Activated CD4-positive, alpha-beta T cell treated with anti-CD3 and anti-CD28 coated beads, Interleukin-2, amount 50 U/mL, for 1 hour (primary cell): ENCODE measurements at regions not wholly inside any gene's neighbourhood (a gene's known extent, or its start where the extent isn't known, plus 50 kb on each side); places are given as distances from the start of the nearest gene placed in this dataset.
"Not testable (repeated sequence)": the region's sequence is repeated elsewhere in the genome, so short reads cannot be mapped to it uniquely, and the experiment has no call there.

Experiments used
- DNase-seq: peaks from one replicate; pipeline ENCODE4 v3.0.0-alpha.2; 2020

GRCh38 chr3:195669310-195669709 lies 51.5 kb upstream of the MUC20 start:
- DNase-seq: not testable (repeated sequence)

- not testable (repeated sequence) for DNase-seq
These were observed 52.5 kb upstream of the MUC20 start for GRCh38 chr3:195668131-195668766.

- not testable (repeated sequence) for DNase-seq
These were observed 55.5 kb upstream of the MUC20 start for GRCh38 chr3:195665311-195665710.

- not testable (repeated sequence) for DNase-seq
These were observed 56.6 kb upstream of the MUC20 start for GRCh38 chr3:195664131-195664530.

- DNase-seq: not testable (repeated sequence)
These were observed 61.6 kb upstream of the MUC20 start for GRCh38 chr3:195659136-195659533.

- DNase-seq: not testable (repeated sequence)
These were observed 62.2 kb upstream of the MUC20 start for GRCh38 chr3:195658381-195659135.

GRCh38 chr3:195657475-195658372 lies 63.1 kb upstream of the MUC20 start:
- DNase-seq: peak; percentile 88

- DNase-seq: not testable (repeated sequence)
These were observed 64.7 kb upstream of the MUC20 start for GRCh38 chr3:195656091-195656490.

GRCh38 chr3:195654746-195655145 lies 66.0 kb upstream of the MUC20 start:
- DNase-seq: not testable (repeated sequence)

- DNase-seq: not testable (repeated sequence)
These were observed 66.6 kb upstream of the MUC20 start for GRCh38 chr3:195654138-195654537.

- not testable (repeated sequence) for DNase-seq
These were observed 67.1 kb upstream of the MUC20 start for GRCh38 chr3:195653641-195654040.

- not testable (repeated sequence) for DNase-seq
These were observed 64.4 kb upstream of the APOD start for GRCh38 chr3:195647912-195648702.

GRCh38 chr3:195645872-195646271 lies 62.1 kb upstream of the APOD start:
- not testable (repeated sequence) for DNase-seq

GRCh38 chr3:195643245-195643644 lies 59.5 kb upstream of the APOD start:
- DNase-seq: not testable (repeated sequence)

- DNase-seq: not testable (repeated sequence)
These were observed 58.6 kb upstream of the APOD start for GRCh38 chr3:195642311-195642710.

- DNase-seq: not testable (repeated sequence)
These were observed 54.7 kb upstream of the APOD start for GRCh38 chr3:195638456-195638855.

- DNase-seq: not testable (repeated sequence)
These were observed 53.9 kb upstream of the APOD start for GRCh38 chr3:195637473-195638233.

- DNase-seq: not testable (repeated sequence)
These were observed 53.3 kb upstream of the APOD start for GRCh38 chr3:195637011-195637410.

- not testable (repeated sequence) for DNase-seq
These were observed 52.4 kb upstream of the APOD start for GRCh38 chr3:195635898-195636685.

GRCh38 chr3:195635262-195635873 lies 51.6 kb upstream of the APOD start:
- not testable (repeated sequence) for DNase-seq
